AG04449 (cell line): ENCODE measurements at regions not wholly inside any gene's neighbourhood (a gene's known extent, or its start where the extent isn't known, plus 50 kb on each side); places are given as distances from the start of the nearest gene placed in this dataset.

Experiments
- CTCF ChIA-PET: fragments of 350-600 bp; formaldehyde crosslinking; extraction: SDS; loops from one replicate; lab custom pipeline; 2021; ENCODE audit warnings: antibody characterized with exemption; lab: Yijun Ruan, JAX
- POLR2A ChIA-PET: fragments of 400-600, 350-600 bp; formaldehyde crosslinking; extraction: SDS; loops from one replicate; lab custom pipeline; 2020; ENCODE audit warnings: antibody characterized with exemption, inconsistent platforms; lab: Yijun Ruan, JAX
- DNase-seq: peaks from one replicate; pipeline ENCODE4 v3.0.0-alpha.2; 2010; ENCODE audit warnings: low read depth, low spot score
- H3K4me3 ChIP-seq: 2 replicates; pipeline ENCODE4 v1.5.1; 2011; ENCODE audit warnings: low read depth, mild to moderate bottlenecking, control low read depth, low read length
- TF ChIP-seq, protein P1 (sequence below): IDR thresholded peaks from one replicate; pipeline ENCODE4 v1.5.1; 2011; ENCODE audit warnings: mild to moderate bottlenecking, moderate library complexity, low read length, control low read depth, inconsistent platforms; ENCODE audit not compliant: insufficient read depth; ENCODE audit errors: missing control alignments

- DNase-seq: no peak
- H3K4me3 ChIP-seq: no peak overlapping the region
- CTCF ChIA-PET: no interaction called here
- POLR2A ChIA-PET: no interaction called here
- TF ChIP-seq, protein P1, sequence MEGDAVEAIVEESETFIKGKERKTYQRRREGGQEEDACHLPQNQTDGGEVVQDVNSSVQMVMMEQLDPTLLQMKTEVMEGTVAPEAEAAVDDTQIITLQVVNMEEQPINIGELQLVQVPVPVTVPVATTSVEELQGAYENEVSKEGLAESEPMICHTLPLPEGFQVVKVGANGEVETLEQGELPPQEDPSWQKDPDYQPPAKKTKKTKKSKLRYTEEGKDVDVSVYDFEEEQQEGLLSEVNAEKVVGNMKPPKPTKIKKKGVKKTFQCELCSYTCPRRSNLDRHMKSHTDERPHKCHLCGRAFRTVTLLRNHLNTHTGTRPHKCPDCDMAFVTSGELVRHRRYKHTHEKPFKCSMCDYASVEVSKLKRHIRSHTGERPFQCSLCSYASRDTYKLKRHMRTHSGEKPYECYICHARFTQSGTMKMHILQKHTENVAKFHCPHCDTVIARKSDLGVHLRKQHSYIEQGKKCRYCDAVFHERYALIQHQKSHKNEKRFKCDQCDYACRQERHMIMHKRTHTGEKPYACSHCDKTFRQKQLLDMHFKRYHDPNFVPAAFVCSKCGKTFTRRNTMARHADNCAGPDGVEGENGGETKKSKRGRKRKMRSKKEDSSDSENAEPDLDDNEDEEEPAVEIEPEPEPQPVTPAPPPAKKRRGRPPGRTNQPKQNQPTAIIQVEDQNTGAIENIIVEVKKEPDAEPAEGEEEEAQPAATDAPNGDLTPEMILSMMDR: no peak
Observed at GRCh38 chr1:57945045-57945444, 521.2 kb upstream of the DAB1 start.

DNA sequence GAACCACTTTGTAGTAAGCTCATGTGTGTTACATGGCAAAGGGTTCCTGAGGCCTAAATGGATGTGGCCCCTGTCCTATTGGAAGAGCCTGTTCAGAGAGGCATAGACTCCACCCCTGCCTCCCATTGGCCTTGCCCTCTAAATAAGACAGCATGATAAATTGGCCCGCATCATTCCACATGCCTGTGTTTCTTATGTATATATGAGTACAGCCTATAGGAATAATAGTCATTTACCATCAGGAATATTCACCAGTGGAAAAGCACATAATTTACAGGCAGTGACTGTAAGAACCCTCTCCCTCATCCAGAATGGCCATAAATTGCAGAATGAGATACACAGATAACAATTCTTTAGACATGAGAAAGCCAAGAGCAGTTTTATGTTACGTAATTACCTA lies 519.5 kb upstream of the DAB1 start:
- TF ChIP-seq, protein P1: no peak
- no peak overlapping the region for H3K4me3 ChIP-seq
- ChIA-PET CTCF (no interaction called here), POLR2A (no interaction called here)
- no peak for DNase-seq

DNA sequence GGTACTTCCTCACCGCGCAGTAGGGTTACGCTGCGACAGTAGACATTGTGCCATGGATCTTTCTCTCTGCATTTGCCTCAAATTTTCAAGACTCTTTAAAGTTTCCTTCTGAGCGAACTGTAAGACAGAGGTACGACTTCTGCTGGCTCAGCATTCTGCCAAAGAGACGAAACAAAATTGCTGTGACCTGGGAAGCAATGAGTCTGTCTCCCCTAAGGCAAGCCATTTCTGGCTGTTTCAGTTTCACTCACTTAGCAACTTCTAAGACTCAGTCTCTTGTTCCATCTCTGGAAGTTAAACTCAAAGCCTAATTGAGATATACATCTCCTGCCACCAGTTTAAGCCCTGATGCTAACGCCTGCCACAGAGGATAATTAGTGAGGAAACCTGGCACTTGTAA lies 510.9 kb upstream of the DAB1 start:
- POLR2A ChIA-PET: no interaction called here
- TF ChIP-seq, protein P1: no peak
- CTCF ChIA-PET: no interaction called here
- DNase-seq: no peak
- no peak overlapping the region for H3K4me3 ChIP-seq

- no peak for DNase-seq
- TF ChIP-seq, protein P1: no peak
- H3K4me3 ChIP-seq: no peak overlapping the region
- ChIA-PET POLR2A (no interaction called here), CTCF (no interaction called here)
Observed at GRCh38 chr1:57927003-57927402, 503.1 kb upstream of the DAB1 start.

GRCh38 chr1:57926025-57926552 lies 502.2 kb upstream of the DAB1 start:
- no peak overlapping the region for H3K4me3 ChIP-seq
- DNase-seq: no peak
- ChIA-PET POLR2A (no interaction called here), CTCF (no interaction called here)
- TF ChIP-seq, protein P1: no peak

GRCh38 chr1:57925226-57925625 lies 501.4 kb upstream of the DAB1 start:
- no peak overlapping the region for H3K4me3 ChIP-seq
- ChIA-PET CTCF (no interaction called here), POLR2A (no interaction called here)
- no peak for DNase-seq
- TF ChIP-seq, protein P1: no peak
